Gastrocnemius medialis (tissue), 4 donors: ENCODE measurements at regions not wholly inside any gene's neighbourhood (a gene's known extent, or its start where the extent isn't known, plus 50 kb on each side); places are given as distances from the start of the nearest gene placed in this dataset.

Experiments used
- ATAC-seq, 2 donors: fragments of 150-250 bp; one replicate each; pipeline ENCODE4 v1.9.1; 2016
- DNase-seq, 2 donors: peaks; one replicate each; pipeline ENCODE4 v3.0.0-alpha.2; 2019
- H3K27ac ChIP-seq, 4 donors: fragments of 200-600 bp; sonication (generic); 1 replicate in 1 of 4; 2 replicates in 3 of 4; pipeline ENCODE4 v1.5.1; 2016 to 2018; ENCODE audit warnings: mild to moderate bottlenecking in 2 of 4, moderate library complexity in 1 of 4
- H3K27me3 ChIP-seq, 3 donors: fragments of 200-600 bp; sonication (generic) in 2 of 3; 1 replicate in 1 of 3; 2 replicates in 2 of 3; pipeline versions ENCODE4 v1.5.1 to v1.6.0; 2016 to 2019; ENCODE audit warnings: mild to moderate bottlenecking in 1 of 3, moderate library complexity in 1 of 3
- H3K36me3 ChIP-seq, 2 donors: fragments of 200-600 bp; sonication (generic) in 1 of 2; one replicate each; pipeline ENCODE4 v1.5.1; 2017 to 2018
- H3K4me1 ChIP-seq, 2 donors: fragments of 200-600 bp; sonication (generic) in 1 of 2; one replicate each; pipeline ENCODE4 v1.5.1; 2016 to 2017; ENCODE audit warnings: mild to moderate bottlenecking in 2 of 2
- H3K4me3 ChIP-seq, 4 donors: fragments of 200-600 bp; sonication (generic) in 3 of 4; 1 replicate in 1 of 4; 2 replicates in 3 of 4; pipeline ENCODE4 v1.5.1; 2016 to 2019; ENCODE audit warnings: mild to moderate bottlenecking in 2 of 4
- H3K9me3 ChIP-seq, 3 donors: fragments of 200-600 bp; sonication (generic) in 2 of 3; 1 replicate in 1 of 3; 2 replicates in 2 of 3; pipeline ENCODE4 v1.5.1; 2016 to 2019
- POLR2A ChIP-seq, 2 donors: fragments of 450-650 bp; IDR thresholded peaks; one replicate each; pipeline ENCODE4 v1.6.1; 2017; ENCODE audit warnings: antibody characterized with exemption in 2 of 2, mild to moderate bottlenecking in 2 of 2, moderate library complexity in 2 of 2
- in situ Hi-C, 4 donors: fragments of 200-750 bp; cut with MboI; loops; one replicate each; pipeline versions ENCODE4 v1.15.0 to v1.8.0; 2017; ENCODE audit warnings: low sequenced_read_pairs in 4 of 4
- intact Hi-C: fragments of 100-400 bp; cut with DNase I; formaldehyde crosslinking; loops from one replicate; pipeline ENCODE4 v1.15.1; 2023; ENCODE audit warnings: low total_unique reads
- TF ChIP-seq, protein P1 (sequence below), 5 experiments: fragments of 450-650 bp in 3 of 5; fragments of 200-600 bp in 2 of 5; sonication (generic) in 2 of 5; IDR thresholded peaks in 4 of 5; conservative IDR thresholded peaks in 1 of 5; 1 replicate in 4 of 5; 2 replicates in 1 of 5; pipeline ENCODE4 v1.5.1; 2016 to 2019; ENCODE audit warnings: antibody characterized with exemption in 5 of 5, mild to moderate bottlenecking in 3 of 5, moderate library complexity in 3 of 5

DNA sequence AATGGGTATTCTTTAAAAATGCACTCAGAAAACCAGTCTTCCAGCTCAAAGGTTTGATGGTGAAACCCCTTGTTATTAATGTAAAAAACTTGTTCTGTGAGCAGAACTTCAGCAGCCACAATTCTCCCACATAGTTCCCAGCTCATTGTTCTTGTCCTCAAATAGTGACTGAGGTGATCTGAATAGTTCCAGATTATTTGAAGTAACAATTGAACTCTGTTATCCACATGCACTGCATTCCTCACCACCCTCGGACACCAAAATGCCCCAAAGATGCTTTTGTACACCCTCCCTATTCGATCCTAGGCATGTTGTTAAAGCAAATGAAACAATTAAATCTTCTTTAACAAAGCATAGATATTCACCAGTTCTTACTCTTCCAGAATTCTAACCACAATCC is 2186.8 kb upstream of the CELF4 start:
- no peak for ATAC-seq
- H3K36me3 ChIP-seq, result no peaks in the 10 kb centered on the region

DNA sequence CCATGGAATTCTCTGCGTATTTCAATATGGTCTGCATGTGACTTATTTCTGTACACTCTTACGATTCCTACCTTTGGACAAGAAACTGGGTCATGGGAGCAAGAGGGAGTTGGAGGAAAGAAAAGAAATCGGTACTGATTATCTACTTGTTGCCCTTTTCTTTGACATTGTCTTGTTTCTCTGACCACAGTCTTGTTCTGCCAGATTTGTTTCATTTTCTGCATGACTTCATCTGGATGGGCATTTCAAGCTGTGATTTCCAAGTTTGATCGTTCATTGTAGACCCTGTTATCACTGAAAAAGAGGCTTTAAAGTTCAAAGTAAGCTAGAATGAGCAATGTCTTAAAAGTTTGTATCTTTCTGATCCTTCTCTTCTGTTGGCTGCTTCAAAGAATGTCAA is 2186.3 kb upstream of the CELF4 start:
- intact Hi-C loops, result no loop called here
- no peaks in the 10 kb centered on the region for H3K9me3 ChIP-seq
- in situ Hi-C loops, result loop anchor here in 1 of 4 donors (25.0 kb wide), 1 partner anchor 110 kb away; no protein-coding TSS in a partner anchor
- no peaks in the 10 kb centered on the region for H3K27me3 ChIP-seq
- no peak for ATAC-seq
- H3K27ac ChIP-seq, result no peak overlapping the region
- TF ChIP-seq, protein P1, sequence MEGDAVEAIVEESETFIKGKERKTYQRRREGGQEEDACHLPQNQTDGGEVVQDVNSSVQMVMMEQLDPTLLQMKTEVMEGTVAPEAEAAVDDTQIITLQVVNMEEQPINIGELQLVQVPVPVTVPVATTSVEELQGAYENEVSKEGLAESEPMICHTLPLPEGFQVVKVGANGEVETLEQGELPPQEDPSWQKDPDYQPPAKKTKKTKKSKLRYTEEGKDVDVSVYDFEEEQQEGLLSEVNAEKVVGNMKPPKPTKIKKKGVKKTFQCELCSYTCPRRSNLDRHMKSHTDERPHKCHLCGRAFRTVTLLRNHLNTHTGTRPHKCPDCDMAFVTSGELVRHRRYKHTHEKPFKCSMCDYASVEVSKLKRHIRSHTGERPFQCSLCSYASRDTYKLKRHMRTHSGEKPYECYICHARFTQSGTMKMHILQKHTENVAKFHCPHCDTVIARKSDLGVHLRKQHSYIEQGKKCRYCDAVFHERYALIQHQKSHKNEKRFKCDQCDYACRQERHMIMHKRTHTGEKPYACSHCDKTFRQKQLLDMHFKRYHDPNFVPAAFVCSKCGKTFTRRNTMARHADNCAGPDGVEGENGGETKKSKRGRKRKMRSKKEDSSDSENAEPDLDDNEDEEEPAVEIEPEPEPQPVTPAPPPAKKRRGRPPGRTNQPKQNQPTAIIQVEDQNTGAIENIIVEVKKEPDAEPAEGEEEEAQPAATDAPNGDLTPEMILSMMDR (IDR thresholded peaks at IDR 0.05 in 4 of 5, conservative IDR thresholded peaks at IDR 0.05 in 1 of 5), result no peak
- no peak for TF ChIP-seq POLR2A (IDR thresholded peaks at IDR 0.05)
- H3K4me1 ChIP-seq, result no peaks in the 10 kb centered on the region
- H3K4me3 ChIP-seq, result no peak overlapping the region
- no peaks in the 10 kb centered on the region for H3K36me3 ChIP-seq
- no peak for DNase-seq

More for the DNA sequence above, 2186.8 kb upstream of the CELF4 start:
- no peaks in the 10 kb centered on the region for H3K27me3 ChIP-seq
- no peak for DNase-seq
- no peaks in the 10 kb centered on the region for H3K9me3 ChIP-seq
- no peak overlapping the region for H3K27ac ChIP-seq
- intact Hi-C loops, result no loop called here
- H3K4me1 ChIP-seq, result no peaks in the 10 kb centered on the region
- no peak for TF ChIP-seq POLR2A (IDR thresholded peaks at IDR 0.05)
- TF ChIP-seq, protein P1 (IDR thresholded peaks at IDR 0.05 in 4 of 5, conservative IDR thresholded peaks at IDR 0.05 in 1 of 5), result no peak
- in situ Hi-C loops, result loop anchor here in 1 of 4 donors (25.0 kb wide), 1 partner anchor 110 kb away; no protein-coding TSS in a partner anchor
- no peak overlapping the region for H3K4me3 ChIP-seq

DNA sequence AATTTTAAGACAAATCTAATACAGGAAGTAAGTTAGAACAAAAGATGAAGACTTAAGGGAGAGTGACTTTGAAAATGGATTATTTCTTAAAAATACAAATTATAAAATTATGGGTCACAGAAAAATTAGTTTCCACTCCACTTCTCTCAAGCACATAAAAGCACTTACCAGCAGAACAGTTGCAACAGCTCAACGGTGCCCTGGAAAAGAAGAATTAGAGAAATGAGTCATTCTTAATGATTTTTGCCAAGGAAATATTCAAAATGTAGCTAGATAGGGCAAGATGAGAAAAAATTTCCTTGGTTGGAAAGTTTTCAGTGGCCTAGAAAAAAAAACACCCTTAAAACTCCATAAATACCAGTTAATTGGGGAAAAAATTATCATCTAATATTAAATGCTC is 2185.6 kb upstream of the CELF4 start:
- in situ Hi-C loops, result loop anchor here in 1 of 4 donors (25.0 kb wide), 1 partner anchor 111 kb away; no protein-coding TSS in a partner anchor
- intact Hi-C loops, result no loop called here
- no peaks in the 10 kb centered on the region for H3K27me3 ChIP-seq
- H3K4me3 ChIP-seq, result no peak overlapping the region
- no peaks in the 10 kb centered on the region for H3K9me3 ChIP-seq
- ATAC-seq, result no peak
- no peaks in the 10 kb centered on the region for H3K36me3 ChIP-seq
- H3K27ac ChIP-seq, result no peak overlapping the region
- DNase-seq, result no peak
- no peaks in the 10 kb centered on the region for H3K4me1 ChIP-seq
- TF ChIP-seq POLR2A (IDR thresholded peaks at IDR 0.05), result no peak
- TF ChIP-seq, protein P1 (IDR thresholded peaks at IDR 0.05 in 4 of 5, conservative IDR thresholded peaks at IDR 0.05 in 1 of 5), result no peak

DNA sequence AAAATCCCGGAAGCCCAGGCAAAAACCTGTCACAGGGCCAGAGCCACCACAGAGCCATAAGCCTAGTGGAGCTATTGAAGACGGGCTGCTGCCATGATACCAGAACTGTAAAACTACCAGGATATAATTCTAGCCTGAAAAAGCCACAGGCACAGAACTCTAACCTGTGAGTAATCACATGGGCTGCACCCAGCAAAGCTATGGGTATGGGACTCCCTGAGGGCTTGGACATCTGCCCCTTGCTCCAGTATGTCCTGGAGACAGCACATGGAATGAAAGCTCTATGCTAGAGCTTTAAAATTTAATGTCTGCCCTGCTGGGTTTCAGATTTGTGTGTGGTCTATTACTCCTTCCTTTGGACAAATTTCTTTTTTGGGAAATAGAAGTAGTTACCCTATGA is 2183.6 kb upstream of the CELF4 start:
- H3K36me3 ChIP-seq, result no peaks in the 10 kb centered on the region
- TF ChIP-seq, protein P1 (IDR thresholded peaks at IDR 0.05 in 4 of 5, conservative IDR thresholded peaks at IDR 0.05 in 1 of 5), result no peak
- no peak for TF ChIP-seq POLR2A (IDR thresholded peaks at IDR 0.05)
- ATAC-seq, result no peak
- no peaks in the 10 kb centered on the region for H3K4me1 ChIP-seq
- in situ Hi-C loops, result no loop called here
- no peak for DNase-seq
- intact Hi-C loops, result no loop called here
- H3K9me3 ChIP-seq, result no peaks in the 10 kb centered on the region
- no peaks in the 10 kb centered on the region for H3K27me3 ChIP-seq
- H3K4me3 ChIP-seq, result no peak overlapping the region
- no peak overlapping the region for H3K27ac ChIP-seq

DNA sequence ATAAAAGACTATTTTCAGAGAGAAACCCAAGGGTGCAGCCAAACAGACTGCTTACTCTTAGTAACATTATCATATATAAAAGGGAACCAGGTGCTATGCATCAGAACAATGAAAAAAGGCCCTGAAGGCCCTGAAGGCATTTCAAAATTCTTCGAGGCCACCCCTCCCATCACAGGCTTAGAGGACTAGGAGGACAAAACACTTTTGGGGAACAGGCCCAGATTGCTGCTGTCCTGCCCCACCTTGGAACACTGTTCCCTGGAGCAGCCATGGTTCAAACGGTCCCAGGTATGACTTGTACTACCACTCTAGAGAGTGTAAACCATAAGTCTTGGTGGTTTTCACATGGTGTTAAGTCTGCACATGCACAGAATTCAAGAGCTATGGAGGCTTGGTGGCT is 2183.1 kb upstream of the CELF4 start:
- H3K4me3 ChIP-seq, result no peak overlapping the region

More for the DNA sequence above, 2183.1 kb upstream of the CELF4 start:
- Histone ChIP-seq H3K27me3 (no peaks in the 10 kb centered on the region), H3K27ac (no peak overlapping the region), H3K9me3 (no peaks in the 10 kb centered on the region), H3K36me3 (no peaks in the 10 kb centered on the region), H3K4me1 (no peaks in the 10 kb centered on the region)
- in situ Hi-C loops (no loop called here), intact Hi-C loops (no loop called here)
- DNase-seq, result no peak
- TF ChIP-seq POLR2A (IDR thresholded peaks at IDR 0.05), result no peak
- TF ChIP-seq, protein P1 (IDR thresholded peaks at IDR 0.05 in 4 of 5, conservative IDR thresholded peaks at IDR 0.05 in 1 of 5), result no peak
- ATAC-seq, result no peak
